GM18499 (cell line): ENCODE measurements at regions not wholly inside any gene's neighbourhood (a gene's known extent, or its start where the extent isn't known, plus 50 kb on each side); places are given as distances from the start of the nearest gene placed in this dataset.

Experiments
- ATAC-seq: cut with Tn5 transposase; IDR thresholded peaks from one replicate; pipeline ENCODE4 v1.9.1; 2021; ENCODE audit warnings: moderate number of reproducible peaks; ENCODE audit not compliant: insufficient read depth, unreplicated experiment

DNA sequence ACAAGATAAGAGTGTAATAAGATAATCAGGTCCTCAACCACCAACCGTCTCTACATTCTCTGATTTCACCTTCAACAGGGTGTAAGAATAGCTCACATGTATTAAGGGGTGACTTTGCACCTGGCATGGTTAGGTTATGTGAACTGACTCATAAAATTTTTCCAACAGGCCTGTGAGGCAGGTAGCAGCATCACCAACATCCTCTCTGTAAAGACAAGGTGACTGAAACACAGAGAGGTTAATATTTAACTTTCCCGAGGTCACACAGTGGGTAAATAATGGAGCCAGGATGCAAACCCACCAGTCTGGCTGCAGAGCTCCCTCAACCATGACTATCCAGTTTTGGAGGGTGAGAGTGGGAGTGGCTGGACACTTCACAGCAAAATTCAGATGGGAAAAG lies 317.2 kb downstream of the C16orf95 start:
- no peak for ATAC-seq

DNA sequence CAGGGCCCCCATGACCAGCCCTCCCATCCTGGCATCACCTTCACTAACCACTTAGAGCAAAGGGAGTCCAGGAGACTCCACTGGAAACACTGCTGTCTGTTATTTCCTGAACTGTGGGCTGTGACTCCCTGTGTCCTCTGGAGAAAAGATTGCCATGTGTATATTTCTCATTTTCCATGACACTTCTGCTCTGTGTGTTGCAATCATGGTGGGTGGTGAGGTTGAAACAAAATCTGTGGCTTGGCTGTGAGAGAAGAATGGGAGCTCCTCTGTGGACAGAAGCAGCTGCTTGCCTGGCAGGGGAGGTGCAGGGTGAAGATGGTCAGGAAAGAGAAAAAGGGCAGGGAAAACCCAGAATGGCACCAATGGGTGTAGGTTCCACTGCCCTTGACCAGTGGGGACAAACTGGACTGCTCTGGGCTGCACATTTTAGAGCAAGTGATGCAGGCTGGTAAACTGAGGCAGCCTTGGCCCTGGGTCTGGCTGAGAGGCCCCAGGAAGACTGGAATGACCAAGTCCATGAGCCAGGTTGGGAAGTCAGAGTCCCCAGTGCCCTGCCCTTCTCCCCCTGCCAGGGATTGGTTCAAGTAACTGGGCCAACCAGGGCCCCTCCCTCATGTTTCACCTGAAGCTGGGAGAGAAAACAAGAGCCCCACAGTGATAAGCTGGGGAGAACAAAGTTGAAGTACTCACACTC lies 314.3 kb downstream of the C16orf95 start:
- ATAC-seq = no peak

- ATAC-seq = no peak
Measured at GRCh38 chr16:87003414-87003755, 313.8 kb downstream of the C16orf95 start.

DNA sequence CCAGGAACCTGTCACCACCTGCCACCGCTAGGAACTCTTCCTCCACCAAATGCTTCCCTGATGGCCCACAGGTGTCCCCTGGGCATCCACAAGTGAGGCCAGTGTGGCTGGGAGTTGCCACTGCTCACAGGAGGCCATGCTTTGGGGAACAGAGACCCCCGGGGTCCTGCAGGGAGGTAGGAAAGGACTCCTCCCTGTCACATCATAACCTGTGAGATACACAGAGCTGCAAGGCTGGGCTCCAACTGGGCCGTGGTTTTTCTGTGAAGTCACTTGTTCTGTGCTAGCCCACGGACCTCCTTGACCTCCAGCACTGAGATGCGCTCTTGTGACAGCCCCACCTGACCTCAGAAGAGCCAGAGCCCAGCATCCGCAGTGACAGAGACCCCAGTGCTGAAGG lies 311.2 kb downstream of the C16orf95 start:
- ATAC-seq = no peak

DNA sequence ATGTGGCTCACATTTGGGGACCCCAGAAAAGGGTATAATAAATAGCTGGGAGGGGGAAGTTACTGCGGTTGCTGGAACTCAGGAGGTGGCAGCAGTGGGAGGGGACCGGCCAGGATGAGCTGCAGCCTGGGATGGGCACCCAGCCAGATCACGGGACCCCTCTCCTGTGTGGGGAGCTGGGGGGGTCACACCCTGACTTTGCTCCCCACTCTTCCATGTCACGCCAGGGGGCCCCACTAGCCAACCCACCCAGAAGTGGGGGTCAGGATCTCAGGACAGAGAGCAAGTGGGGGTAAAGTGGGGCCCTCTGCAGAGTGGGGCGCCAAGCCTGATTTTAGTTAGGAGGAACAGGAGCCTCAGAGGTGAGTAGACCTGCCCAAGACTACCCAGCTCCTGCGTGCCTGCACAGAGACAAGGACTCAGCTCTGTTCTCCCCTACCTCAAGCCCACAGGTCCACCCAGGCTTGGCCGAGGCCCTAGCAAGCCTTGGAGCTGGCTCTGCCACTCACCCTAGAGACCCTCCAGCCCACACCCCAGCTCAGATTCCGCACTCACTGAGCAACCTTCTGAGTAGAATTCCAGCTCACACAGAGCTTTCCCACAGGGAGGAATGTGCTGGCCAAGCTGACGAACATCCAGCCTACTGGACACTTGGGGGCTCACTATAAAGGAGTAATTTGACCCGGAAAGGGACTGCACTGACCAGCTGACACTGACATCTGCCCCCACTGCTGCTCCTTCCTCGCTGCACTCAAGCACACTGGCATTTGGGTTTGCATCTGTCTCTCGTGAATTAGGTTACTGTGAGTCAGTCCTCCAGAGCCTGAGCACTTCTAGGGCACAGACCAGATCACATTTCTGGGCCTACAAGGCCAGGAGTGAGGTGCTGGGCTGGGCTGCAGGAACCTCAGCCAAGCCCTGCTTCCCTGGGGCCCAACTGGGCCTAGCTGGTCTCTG lies 310.1 kb downstream of the C16orf95 start:
- ATAC-seq = no peak

GRCh38 chr16:87007907-87008306 lies 309.3 kb downstream of the C16orf95 start:
- ATAC-seq = no peak

- no peak for ATAC-seq
Measured at GRCh38 chr16:87008664-87009063, 308.5 kb downstream of the C16orf95 start.

- no peak for ATAC-seq
Measured at GRCh38 chr16:87012954-87013938, 303.9 kb downstream of the C16orf95 start.

DNA sequence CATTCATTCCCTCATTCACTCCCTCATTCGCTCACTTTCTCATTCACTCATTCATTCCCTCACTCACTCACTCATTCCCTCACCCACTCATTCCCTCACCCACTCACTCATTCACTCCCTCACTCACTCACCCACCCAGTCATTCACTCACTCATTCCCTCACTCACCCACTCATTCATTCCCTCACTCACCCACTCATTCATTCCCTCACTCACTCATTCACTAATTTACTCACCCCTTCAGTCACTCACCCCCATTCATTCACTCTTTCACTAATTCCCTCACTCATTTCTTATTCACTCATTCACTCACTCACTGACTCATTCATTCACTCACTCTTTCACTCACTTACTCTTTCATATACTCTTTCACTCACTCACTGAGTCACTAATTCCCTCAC lies 303.1 kb downstream of the C16orf95 start:
- no peak for ATAC-seq

GRCh38 chr16:87015021-87015420 lies 302.2 kb downstream of the C16orf95 start:
- no peak for ATAC-seq

- no peak for ATAC-seq
Measured at GRCh38 chr16:87016046-87017035, 300.9 kb downstream of the C16orf95 start.

DNA sequence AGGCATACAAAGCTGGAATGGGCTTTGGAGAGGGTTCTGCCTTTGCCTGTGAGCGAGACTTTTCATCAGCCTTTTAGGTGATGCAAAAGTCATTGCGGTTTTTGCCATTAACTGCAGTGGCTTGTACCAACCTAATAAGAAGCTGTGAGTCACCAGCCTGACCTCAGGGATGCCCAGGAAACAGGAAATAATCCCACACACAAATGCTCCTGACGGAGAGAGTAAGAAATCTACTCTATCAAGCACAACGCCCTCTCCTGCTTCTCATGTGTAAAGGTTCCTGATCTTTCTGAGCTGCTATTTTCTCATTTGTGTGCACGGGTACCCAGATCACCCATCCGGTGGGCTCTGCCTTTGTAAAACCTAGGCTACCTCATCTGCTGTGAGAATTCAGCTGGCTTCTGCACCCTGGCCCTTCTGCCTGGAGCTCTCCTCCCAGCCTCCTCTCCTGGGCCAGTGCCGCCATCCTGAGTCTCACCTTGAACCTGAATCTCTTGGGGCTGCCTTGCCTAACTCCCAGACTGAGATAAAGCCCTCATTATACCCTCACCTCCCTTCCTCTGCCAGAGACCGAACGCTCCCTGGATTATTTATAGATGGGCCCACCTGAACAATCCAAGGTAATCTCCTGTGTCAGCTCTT lies 299.7 kb downstream of the C16orf95 start:
- no peak for ATAC-seq

DNA sequence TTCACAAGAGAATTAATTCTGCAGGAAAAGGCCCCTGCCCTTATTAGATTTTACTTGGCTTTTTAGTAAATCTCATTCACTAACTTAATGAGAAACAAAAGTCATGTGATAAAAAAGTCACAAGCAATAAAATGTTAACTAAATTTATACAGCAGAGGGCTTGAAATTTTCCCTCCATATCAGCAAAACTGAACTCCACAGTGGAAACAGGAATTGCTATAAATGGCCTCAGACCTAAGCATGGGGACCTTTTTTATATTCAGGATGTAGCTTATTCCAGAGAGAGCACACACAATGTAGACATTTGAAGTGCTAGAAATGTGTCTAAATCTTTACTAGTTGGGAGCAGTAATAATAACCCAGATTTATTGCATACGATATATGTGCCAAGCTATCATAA lies 291.5 kb downstream of the C16orf95 start:
- no peak for ATAC-seq

GRCh38 chr16:87027056-87027616 lies 290.1 kb downstream of the C16orf95 start:
- ATAC-seq = no peak

DNA sequence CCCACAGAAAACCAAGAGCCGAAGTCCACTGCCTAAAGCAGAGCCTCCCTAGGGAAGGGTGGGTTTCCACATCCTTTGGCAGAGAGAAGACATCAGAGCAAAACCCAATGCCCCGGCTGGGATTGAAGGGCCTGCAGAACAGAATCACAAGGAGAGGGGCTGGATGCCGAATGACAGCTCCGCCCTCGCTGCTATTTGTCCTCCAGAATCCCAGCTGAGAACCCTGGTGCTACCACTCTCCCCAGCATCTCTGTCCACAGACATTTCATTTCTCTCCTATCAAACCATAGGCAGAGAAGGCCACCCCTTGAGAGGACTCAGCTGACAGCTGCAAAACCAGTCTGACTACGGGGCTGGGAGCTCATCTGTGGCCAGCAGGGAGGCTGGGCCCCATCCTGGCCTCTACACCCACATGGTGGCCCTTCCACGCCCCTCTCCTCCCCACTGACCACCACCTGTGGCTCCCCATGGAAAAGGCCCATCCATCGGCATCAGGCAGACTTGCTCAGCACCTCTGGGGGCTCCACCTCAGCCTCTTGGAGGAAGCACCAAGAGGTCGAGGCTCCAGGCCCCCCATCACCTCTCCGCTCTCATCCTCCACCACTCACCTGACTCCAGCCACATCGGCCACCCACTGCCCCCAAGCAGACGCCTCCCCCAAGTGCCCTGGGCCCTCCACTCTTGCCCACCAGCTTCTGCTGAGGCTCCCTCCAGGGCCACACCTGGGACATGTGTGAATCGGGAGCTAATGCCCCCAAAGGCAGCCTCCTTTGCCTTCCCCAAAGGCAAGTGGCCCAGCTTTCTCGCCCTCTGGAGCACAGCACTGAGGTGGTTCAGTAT lies 288.5 kb downstream of the C16orf95 start:
- ATAC-seq = no peak

GRCh38 chr16:87032554-87032953 lies 284.6 kb downstream of the C16orf95 start:
- no peak for ATAC-seq

DNA sequence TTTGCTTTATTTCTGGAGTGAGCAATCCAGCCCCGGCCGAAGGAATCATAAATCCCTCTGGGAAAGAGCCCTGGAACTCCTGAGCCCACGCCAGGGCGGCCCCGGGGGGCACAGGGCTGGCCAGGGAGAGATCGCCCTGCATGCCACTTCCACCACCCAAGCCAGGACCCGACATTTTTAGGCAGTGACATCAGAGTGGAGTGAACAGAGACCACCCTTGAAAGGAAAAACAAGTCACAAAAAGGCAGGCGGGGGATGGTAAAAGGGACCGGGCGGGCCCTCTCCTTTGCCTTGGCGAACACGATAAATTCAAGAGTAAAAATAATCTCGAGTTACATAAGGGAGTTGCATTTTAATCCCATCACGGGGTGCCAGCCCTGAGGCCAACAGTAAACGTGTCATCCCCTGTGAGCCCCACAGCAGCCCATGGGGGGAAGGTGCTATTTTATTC lies 284.1 kb downstream of the C16orf95 start:
- ATAC-seq = no peak
